ENCODE measurements at regions not wholly inside any gene's neighbourhood (a gene's known extent, or its start where the extent isn't known, plus 50 kb on each side); places are given as distances from the start of the nearest gene placed in this dataset.

DNA sequence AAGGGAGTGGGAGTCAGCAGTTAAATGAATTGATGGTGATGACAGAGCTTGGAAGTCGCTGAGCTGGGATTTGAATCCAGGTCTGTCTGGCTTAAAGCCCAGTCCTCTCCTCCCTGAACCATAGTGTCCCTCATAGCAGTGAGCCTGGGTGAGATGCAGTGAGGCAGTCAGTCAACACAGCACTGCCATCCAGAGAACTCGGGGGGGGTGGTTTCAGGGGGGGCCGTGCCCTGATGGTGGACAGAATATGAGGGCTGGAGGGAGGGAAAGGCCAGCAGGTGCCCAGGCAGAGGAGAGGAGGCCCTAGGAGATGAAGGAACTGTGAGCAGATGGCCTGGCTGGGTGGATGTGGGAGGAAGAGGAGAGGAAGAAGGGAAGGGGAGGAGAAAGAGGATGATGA, 405.6 kb downstream of the PTPRU start:
- TF ChIP-seq, protein P1, sequence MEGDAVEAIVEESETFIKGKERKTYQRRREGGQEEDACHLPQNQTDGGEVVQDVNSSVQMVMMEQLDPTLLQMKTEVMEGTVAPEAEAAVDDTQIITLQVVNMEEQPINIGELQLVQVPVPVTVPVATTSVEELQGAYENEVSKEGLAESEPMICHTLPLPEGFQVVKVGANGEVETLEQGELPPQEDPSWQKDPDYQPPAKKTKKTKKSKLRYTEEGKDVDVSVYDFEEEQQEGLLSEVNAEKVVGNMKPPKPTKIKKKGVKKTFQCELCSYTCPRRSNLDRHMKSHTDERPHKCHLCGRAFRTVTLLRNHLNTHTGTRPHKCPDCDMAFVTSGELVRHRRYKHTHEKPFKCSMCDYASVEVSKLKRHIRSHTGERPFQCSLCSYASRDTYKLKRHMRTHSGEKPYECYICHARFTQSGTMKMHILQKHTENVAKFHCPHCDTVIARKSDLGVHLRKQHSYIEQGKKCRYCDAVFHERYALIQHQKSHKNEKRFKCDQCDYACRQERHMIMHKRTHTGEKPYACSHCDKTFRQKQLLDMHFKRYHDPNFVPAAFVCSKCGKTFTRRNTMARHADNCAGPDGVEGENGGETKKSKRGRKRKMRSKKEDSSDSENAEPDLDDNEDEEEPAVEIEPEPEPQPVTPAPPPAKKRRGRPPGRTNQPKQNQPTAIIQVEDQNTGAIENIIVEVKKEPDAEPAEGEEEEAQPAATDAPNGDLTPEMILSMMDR (IDR thresholded peaks at IDR 0.05) = no peak
- TF ChIP-seq EP300 (IDR thresholded peaks at IDR 0.05) (no peak), POLR2AphosphoS5 (IDR thresholded peaks at IDR 0.05) (no peak), POLR2A (IDR thresholded peaks at IDR 0.05) (no peak)
